DND-41 (cell line): ENCODE measurements at regions not wholly inside any gene's neighbourhood (a gene's known extent, or its start where the extent isn't known, plus 50 kb on each side); places are given as distances from the start of the nearest gene placed in this dataset.

ENCODE experiments used
- ATAC-seq: fragments of 200-7000 bp; cut with Tn5 transposase; 3 replicates; pipeline ENCODE4 v1.9.1; 2021; ENCODE audit warnings: low read depth; ENCODE audit not compliant: insufficient read depth
- DNase-seq: peaks from one replicate; pipeline ENCODE4 v3.0.0-alpha.2; 2020
- H2AFZ ChIP-seq: 2 replicates; pipeline ENCODE4 v1.6.0; 2012; ENCODE audit warnings: low read depth, low read length
- H3K27ac ChIP-seq: 2 replicates; pipeline ENCODE4 v1.5.1; 2012; ENCODE audit warnings: low read length, inconsistent platforms
- H3K27me3 ChIP-seq: fragments of 200-600 bp; sonication (generic); 2 replicates; pipeline ENCODE4 v1.6.0; 2012; ENCODE audit warnings: low read length, mild to moderate bottlenecking, inconsistent platforms; ENCODE audit not compliant: insufficient read depth, poor library complexity
- H3K36me3 ChIP-seq: 2 replicates; pipeline ENCODE4 v1.5.1; 2012; ENCODE audit warnings: low read length, inconsistent platforms; ENCODE audit not compliant: insufficient read depth
- H3K4me1 ChIP-seq: 2 replicates; pipeline ENCODE4 v1.5.1; 2012; ENCODE audit warnings: mild to moderate bottlenecking, low read length; ENCODE audit not compliant: insufficient read depth
- H3K4me2 ChIP-seq: 2 replicates; pipeline ENCODE4 v1.6.0; 2012; ENCODE audit warnings: mild to moderate bottlenecking, moderate library complexity, low read length, inconsistent platforms; ENCODE audit not compliant: insufficient read depth
- H3K4me3 ChIP-seq, 2 experiments: fragments of 200-600 bp in 1 of 2; shearing (Covaris generic) in 1 of 2; 2 replicates each; pipeline ENCODE4 v1.5.1; 2012 to 2016; ENCODE audit warnings: inconsistent platforms in 2 of 2, low read length in 2 of 2, mild to moderate bottlenecking in 2 of 2, low read depth in 1 of 2, moderate library complexity in 1 of 2
- H3K79me2 ChIP-seq: 2 replicates; pipeline ENCODE4 v1.6.0; 2012; ENCODE audit warnings: low read length, inconsistent platforms; ENCODE audit not compliant: insufficient read depth
- H3K9ac ChIP-seq: 2 replicates; pipeline ENCODE4 v1.6.0; 2012; ENCODE audit warnings: low read depth, mild to moderate bottlenecking, inconsistent platforms, low read length, moderate library complexity
- H3K9me3 ChIP-seq: 2 replicates; pipeline ENCODE4 v1.5.1; 2012; ENCODE audit warnings: low read length, moderate library complexity, mild to moderate bottlenecking, inconsistent platforms; ENCODE audit not compliant: insufficient read depth, severe bottlenecking
- H4K20me1 ChIP-seq: 2 replicates; pipeline ENCODE4 v1.6.0; 2012; ENCODE audit warnings: low read length; ENCODE audit not compliant: insufficient read depth
- EZH2 ChIP-seq: IDR thresholded peaks from 3 replicates; pipeline ENCODE4 v1.6.1; 2012; ENCODE audit warnings: borderline replicate concordance, low read depth, mild to moderate bottlenecking, moderate library complexity, low read length, inconsistent platforms; ENCODE audit not compliant: severe bottlenecking
- TF ChIP-seq, protein P1 (sequence below): IDR thresholded peaks from 2 replicates; pipeline ENCODE4 v1.5.1; 2012; ENCODE audit warnings: borderline replicate concordance, low read length, moderate library complexity, mild to moderate bottlenecking; ENCODE audit not compliant: poor library complexity, severe bottlenecking; ENCODE audit errors: extremely low read depth

DNA sequence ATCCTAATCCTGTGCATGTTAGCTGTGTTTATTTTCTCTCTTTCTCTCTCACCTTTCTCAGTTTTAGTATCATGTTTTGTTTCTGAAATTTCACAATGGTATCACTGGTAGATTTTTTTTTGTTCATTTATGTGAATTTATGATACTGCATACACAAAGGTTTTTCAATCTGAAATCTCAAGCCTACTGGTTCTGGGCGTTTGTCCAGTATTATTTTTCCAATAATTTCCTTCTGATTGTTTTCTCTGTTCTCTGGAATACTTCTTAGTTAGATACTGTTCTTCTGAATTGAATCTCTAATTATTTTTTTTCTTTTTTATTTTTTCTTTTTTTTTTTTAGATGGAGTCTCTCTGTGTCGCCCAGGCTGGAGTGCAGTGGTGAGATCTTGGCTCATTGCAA is 96.2 kb upstream of the TMEM72 start:
- Histone ChIP-seq H3K9ac (no peak overlapping the region), H4K20me1 (no peaks in the 10 kb centered on the region), H3K4me3 (no peak overlapping the region), H2AFZ (no peak overlapping the region), H3K27me3 (peaks cover 7% of the 10 kb centered on the region), H3K9me3 (no peaks in the 10 kb centered on the region), H3K4me1 (no peaks in the 10 kb centered on the region), H3K79me2 (no peaks in the 10 kb centered on the region), H3K27ac (no peak overlapping the region), H3K4me2 (no peak overlapping the region), H3K36me3 (no peaks in the 10 kb centered on the region)
- ATAC-seq (no peak), DNase-seq (no peak)
- TF ChIP-seq, protein P1, sequence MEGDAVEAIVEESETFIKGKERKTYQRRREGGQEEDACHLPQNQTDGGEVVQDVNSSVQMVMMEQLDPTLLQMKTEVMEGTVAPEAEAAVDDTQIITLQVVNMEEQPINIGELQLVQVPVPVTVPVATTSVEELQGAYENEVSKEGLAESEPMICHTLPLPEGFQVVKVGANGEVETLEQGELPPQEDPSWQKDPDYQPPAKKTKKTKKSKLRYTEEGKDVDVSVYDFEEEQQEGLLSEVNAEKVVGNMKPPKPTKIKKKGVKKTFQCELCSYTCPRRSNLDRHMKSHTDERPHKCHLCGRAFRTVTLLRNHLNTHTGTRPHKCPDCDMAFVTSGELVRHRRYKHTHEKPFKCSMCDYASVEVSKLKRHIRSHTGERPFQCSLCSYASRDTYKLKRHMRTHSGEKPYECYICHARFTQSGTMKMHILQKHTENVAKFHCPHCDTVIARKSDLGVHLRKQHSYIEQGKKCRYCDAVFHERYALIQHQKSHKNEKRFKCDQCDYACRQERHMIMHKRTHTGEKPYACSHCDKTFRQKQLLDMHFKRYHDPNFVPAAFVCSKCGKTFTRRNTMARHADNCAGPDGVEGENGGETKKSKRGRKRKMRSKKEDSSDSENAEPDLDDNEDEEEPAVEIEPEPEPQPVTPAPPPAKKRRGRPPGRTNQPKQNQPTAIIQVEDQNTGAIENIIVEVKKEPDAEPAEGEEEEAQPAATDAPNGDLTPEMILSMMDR, result no peak
- TF ChIP-seq EZH2, result no peak

DNA sequence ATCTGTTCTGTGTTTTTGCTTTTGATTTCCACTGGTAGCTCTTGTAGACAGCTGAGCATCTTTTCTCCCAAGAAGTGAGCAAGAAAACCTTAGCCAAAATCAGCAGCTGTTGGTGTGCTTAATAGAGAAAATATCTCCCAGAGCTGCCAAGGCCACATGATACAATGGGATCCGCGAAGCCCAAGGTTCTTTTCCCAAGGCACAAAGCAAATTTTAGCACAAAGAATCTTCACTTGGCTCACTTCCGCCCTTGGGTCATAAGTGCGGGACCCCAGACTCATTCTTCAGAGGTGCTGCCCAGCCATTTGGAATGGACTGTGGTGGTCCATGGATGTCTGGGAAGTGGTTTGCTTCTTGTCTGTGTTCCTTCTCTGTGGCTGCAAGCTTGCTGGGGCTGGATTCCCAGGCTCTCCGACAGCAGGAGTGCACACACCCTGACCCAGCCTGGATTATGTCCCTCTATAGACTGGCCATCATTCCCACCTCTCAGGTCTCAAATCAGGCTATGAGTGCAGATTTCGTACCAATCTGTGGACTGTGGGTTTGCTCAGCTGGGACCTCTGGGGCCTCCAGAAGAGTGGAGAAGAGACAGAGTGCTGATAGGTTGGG is 93.0 kb upstream of the TMEM72 start:
- no peaks in the 10 kb centered on the region for H3K4me1 ChIP-seq
- no peak overlapping the region for H3K4me3 ChIP-seq
- DNase-seq (no peak), ATAC-seq (no peak)
- no peak for TF ChIP-seq EZH2
- TF ChIP-seq, protein P1, result no peak
- no peaks in the 10 kb centered on the region for H3K79me2 ChIP-seq
- H3K27me3 ChIP-seq, result peaks cover 3% of the 10 kb centered on the region
- no peak overlapping the region for H3K4me2 ChIP-seq
- H4K20me1 ChIP-seq, result no peaks in the 10 kb centered on the region
- no peak overlapping the region for H3K9ac ChIP-seq
- H3K27ac ChIP-seq, result no peak overlapping the region
- H2AFZ ChIP-seq, result no peak overlapping the region
- no peaks in the 10 kb centered on the region for H3K36me3 ChIP-seq
- H3K9me3 ChIP-seq, result no peaks in the 10 kb centered on the region

DNA sequence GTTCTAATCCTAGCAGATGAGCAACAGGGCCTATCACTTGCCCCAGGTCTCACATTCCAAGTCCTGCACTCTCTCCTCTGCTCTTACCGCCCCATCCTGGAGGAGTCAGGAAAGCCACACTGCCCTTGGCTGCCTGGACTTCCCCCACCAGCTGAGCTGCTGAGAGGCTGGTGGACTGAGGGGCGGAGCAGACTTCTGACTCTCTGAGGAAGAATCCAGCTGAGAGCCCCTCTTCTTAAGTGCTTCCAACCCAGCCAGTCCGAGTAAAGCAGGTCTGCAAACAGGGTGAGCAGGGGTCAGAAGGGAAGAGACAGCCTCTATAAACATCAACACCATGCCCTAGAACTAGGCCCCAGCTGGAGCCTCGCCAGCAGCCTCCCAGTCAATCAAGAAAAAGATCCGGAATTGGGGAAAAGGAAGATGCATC is 92.4 kb upstream of the TMEM72 start:
- H3K27me3 ChIP-seq, result peaks cover 8% of the 10 kb centered on the region
- H3K9ac ChIP-seq, result no peak overlapping the region
- ATAC-seq (no peak), DNase-seq (no peak)
- H3K9me3 ChIP-seq, result no peaks in the 10 kb centered on the region
- no peak overlapping the region for H3K4me2 ChIP-seq
- H4K20me1 ChIP-seq, result no peaks in the 10 kb centered on the region
- TF ChIP-seq, protein P1, result no peak
- no peak for TF ChIP-seq EZH2
- no peak overlapping the region for H2AFZ ChIP-seq
- no peaks in the 10 kb centered on the region for H3K4me1 ChIP-seq
- no peaks in the 10 kb centered on the region for H3K36me3 ChIP-seq
- no peak overlapping the region for H3K4me3 ChIP-seq
- no peaks in the 10 kb centered on the region for H3K79me2 ChIP-seq
- no peak overlapping the region for H3K27ac ChIP-seq

DNA sequence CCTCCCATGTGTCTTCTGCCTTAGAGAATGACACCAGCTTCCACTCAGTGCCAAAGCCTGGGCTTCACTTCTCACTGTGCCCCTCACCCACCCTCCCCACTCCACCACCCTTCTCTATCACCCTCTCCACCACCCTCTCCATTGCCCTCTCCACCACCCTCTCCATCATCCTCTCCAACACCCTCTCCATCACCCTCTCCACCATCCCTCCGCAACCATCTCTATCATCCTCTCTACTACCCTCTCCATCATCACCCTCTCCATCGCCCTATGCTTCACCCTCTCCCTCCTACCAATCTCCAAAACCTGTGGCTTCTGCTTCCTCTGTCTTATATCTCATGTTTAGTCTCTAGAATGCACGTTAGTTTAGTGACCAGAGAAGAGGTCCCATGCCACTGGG is 91.0 kb upstream of the TMEM72 start:
- ATAC-seq (no peak), DNase-seq (no peak)
- H3K9me3 ChIP-seq, result no peaks in the 10 kb centered on the region
- no peaks in the 10 kb centered on the region for H3K36me3 ChIP-seq
- H3K79me2 ChIP-seq, result no peaks in the 10 kb centered on the region
- H3K4me1 ChIP-seq, result no peaks in the 10 kb centered on the region
- peaks cover 8% of the 10 kb centered on the region for H3K27me3 ChIP-seq
- no peak for TF ChIP-seq EZH2
- TF ChIP-seq, protein P1, result no peak
- no peak overlapping the region for H2AFZ ChIP-seq
- no peak overlapping the region for H3K4me3 ChIP-seq
- H4K20me1 ChIP-seq, result no peaks in the 10 kb centered on the region
- H3K4me2 ChIP-seq, result no peak overlapping the region
- no peak overlapping the region for H3K9ac ChIP-seq
- no peak overlapping the region for H3K27ac ChIP-seq
